ENCODE measurements at regions not wholly inside any gene's neighbourhood (a gene's known extent, or its start where the extent isn't known, plus 50 kb on each side); places are given as distances from the start of the nearest gene placed in this dataset.
A peak's percentile ranks its signal among the peaks of the same experiment; 100 is the strongest.
"Not testable (repeated sequence)": the region's sequence is repeated elsewhere in the genome, so short reads cannot be mapped to it uniquely, and the experiment has no call there.

DNA sequence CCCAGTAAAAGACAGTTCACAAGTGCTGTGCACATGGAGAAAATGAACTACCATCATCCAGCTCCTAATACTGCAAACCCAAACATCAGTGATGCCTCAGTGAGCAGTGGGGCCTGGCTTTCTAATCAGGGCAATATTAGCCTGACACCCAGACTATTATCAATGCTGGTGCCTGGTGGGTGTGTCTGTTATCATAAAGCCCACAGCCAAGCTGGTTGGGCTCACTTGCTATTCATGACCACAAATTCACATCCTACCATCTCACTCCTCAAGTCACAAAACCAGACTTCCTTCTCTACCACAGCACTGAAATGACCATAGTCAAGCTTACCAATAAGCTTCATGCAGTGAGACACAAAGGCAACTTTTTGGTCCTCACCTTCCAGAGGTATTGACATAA is 180.8 kb upstream of the PLN start:
- DNase-seq: no peak

- DNase-seq: no peak
Measured at GRCh38 chr6:118370722-118371121, 177.4 kb upstream of the PLN start.

DNA sequence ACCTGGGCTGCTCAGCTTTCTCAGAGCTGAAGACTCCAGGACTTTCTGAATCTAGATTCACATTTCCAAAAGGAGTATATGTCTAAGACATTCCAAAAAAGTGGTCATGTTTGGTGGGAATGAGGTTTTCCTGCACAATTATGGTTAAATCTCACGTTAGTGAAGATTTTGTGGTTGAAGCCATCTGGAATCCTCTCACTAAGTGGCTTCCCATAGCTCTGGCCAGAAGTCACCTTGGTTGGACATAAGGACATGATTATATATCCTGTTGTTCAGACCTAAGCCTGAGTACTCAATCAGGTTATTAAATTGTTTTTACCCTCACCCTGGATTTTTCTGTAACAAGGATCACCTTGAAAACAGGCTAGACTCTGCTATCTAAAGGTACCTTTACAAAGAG is 176.1 kb upstream of the PLN start:
- no peak for DNase-seq

DNA sequence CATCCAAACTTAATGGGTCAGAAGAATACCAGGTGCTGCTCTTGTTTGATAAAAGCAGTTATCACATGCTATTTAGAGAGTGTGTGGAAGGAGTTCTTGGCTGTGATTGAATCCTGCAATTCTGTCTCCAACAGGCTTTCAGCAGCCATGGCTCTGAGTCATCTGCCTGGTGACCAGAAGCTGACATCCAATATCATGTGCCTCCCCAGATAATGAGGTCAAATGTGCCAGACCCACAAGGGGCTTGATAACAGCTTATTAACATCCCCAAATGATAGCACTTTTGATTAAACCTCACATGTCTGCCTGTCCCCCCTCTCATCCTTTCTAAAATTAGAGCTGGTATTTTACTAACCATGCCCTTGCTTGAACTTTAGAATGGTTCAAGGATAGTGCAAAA is 175.7 kb upstream of the PLN start:
- DNase-seq: no peak

- DNase-seq: peak; percentile 99
Measured at GRCh38 chr6:118377711-118378414, 170.2 kb upstream of the PLN start.

DNA sequence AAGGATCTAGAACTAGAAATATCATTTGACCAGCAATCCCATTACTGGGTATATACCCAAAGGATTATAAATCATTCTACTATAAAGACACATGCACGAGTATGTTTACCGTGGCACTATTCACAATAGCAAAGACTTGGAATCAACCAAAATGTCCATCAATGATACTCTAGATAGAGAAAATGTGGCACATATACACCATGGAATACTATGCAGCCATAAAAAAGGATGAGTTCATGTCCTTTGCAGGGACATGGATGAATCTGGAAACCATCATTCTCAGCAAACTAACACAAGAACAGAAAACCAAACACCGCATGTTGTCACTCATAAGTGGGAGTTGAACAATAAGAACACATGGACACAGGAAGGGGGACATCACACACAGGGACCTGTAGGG is 167.5 kb upstream of the PLN start:
- not testable (repeated sequence) for DNase-seq

- no peak for DNase-seq
Measured at GRCh38 chr6:118382126-118382525, 166.0 kb upstream of the PLN start.

- no peak for DNase-seq
Measured at GRCh38 chr6:118383924-118384323, 164.2 kb upstream of the PLN start.

GRCh38 chr6:118386975-118387374 is 161.1 kb upstream of the PLN start:
- DNase-seq: no peak

DNA sequence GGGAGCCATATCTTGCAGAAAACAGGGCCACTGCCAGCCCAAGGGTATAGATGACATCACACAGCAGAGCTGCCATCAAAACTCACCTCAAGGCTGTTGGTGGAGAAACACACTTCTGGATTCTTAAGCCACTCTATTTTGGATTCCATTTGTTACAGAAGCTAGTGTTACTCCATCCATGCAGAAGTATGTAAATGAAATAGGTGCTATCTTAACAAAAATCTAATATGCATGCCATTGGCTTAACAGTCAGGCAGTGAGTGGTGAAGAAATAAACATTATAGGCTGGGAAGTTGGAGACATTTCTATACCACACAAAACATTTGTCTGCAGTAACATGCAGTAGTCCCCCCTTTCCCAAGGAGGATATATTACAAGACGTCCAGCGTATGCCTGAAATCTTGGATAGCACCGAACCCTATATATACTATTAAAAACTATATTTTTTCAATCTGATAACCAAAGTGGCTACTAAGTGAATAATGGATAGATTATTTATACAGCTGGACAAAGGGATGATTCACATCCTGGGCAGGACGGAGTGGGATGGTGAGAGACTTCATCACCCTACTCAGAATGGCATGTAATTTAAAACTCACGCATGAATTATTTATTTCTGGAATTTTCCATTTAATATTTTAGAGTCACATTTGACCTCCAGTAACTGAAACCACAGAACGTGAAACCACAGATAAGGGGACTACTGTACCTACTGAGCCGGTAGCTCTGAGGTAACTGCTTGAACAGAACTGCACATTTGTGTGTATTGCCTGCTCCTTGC is 160.0 kb upstream of the PLN start:
- peak; percentile 51 for DNase-seq

DNA sequence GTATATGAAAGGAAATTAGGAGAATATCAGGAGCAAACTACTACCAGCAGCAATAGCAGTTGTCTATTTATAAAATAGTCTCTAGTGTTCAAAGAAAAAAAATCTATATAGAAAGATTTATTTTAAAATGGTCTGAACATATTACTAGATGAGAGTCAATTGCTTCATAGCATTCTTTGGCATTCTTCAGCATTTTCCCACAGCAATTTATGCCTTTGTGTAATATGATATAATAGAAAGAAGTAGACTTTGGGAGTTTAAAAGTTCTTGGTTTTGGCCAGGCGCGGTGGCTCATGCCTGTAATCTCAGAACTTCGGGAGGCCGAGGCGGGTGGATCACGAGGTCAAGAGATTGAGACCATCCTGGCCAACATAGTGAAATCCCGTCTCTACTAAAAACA is 157.0 kb upstream of the PLN start:
- no peak for DNase-seq

DNA sequence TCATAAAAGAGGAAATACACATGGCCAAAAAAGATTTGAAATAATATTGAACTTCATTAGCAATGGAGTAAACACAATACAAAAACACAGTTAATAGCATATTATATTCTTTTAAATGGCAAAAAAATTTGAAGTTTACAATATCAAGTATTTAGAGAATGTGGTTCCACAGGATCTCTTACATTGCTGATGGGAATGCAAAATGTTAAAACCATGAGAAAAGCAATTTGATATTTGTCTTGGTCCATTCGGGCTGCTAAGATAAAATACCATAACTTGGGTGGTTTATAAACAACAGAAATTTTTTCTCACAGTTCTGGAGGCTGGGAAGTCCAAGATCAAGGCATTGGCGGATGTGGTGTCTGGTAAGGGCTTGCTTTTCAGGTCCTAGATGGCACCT is 154.0 kb upstream of the PLN start:
- DNase-seq: no peak

GRCh38 chr6:118396969-118397368 is 151.1 kb upstream of the PLN start:
- DNase-seq: no peak

DNA sequence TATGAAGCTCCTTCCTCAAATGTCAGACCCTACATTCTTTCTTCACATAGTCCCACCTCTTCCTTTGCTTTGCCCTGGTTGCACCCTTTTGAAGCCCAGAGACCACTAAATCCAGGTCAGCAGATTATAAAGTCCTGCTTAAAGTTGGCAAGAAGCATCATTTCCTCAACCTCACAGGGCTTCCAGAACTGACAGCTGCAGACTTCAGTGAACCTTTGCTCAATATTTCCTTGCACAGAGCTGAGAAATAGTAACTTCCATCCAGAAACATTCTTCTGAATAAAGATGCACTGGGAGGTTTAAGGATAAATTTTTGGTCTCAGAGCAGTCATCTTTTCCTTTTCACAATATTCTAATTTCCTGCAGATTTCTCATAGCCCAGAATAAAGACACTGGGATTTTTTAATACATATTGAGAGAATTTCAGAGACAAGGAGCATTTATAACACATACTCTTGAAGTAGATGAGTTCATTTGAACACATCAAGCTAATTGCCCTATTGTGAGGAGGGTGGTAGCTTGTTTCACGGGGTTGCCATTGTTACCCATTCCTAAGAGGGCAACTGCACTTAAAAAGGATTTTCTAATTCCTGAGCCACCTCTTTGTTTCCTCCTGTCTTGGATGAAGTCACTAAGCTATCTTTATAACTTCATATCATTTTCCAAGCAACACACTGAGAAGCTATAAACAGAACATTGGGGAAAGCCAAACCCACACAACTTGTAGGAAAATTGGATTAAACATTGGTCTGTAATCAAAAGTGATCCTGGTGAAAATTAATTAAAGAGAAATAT is 150.2 kb upstream of the PLN start:
- no peak for DNase-seq

DNA sequence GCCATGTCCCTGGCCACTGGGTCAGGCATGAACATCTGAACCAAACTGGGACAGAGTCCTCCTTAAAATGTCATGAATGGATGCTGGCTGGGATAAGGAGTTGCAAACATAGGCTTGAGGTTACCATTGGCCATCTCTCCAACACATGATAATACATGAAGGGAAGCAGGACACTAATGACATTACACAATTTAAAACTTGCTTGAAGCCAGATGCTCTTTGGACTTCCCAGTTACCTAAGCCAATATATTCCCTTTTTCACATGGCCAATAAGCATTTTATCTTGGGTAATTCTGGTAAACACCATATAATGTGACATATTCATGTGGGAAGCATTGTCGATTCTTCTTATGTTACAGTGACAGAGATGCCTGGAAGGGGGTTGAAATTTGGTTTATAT is 148.0 kb upstream of the PLN start:
- no peak for DNase-seq

GRCh38 chr6:118400582-118400981 is 147.5 kb upstream of the PLN start:
- DNase-seq: no peak

DNA sequence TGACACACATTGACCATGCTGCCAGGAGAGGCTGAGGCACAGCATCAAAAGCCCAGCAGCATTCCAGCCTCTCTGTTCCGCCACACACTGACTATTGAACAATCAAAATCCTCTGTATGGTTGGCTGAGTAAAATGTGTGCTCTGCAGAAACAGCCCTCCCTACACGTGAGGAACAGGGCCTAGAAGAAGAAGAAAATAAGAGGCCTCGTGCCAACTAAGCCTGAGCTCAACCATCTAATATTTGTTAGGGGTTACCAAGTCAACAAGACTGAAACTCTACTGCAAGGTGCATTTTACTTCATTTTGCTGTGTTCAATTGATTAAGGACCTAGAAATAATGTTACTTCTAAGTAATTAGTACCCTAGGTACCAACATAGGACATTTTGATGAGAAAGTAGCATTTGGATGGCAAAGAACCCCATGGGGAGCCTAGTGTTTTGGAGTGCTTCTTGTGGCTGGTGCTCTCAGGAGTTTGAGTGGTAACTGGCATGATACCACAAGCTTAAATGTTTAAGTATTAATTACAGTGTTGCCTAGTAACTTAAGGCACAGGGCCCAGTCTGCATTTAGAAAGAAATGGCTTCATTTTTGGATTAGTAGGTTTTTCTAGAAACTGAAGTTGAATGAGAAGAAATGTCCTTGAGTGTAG is 146.6 kb upstream of the PLN start:
- DNase-seq: no peak

DNA sequence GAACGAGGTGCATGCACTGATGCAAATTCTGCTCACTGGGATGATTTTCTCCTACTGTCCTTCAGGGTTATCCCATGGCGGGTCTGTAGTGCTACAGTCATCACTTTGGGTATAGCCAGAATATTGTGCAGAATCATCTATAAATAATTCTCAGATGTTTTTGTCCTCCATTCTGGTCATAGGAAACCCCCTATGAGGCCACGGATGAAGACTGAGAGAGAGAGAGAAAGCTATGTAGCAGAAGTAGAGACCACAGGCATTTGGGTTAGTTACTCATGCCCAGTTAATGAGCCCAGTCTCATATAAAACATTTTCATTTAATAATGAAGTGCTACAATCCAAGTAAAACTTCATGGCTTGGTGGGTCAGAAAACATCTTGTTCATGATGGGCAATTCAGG is 145.1 kb upstream of the PLN start:
- DNase-seq: no peak

- DNase-seq: no peak
Measured at GRCh38 chr6:118408863-118409262, 139.2 kb upstream of the PLN start.

GRCh38 chr6:118410001-118410400 is 138.1 kb upstream of the PLN start:
- DNase-seq: no peak

Measured in SHP77 treated with DMSO at 0.1 percent for 48 hours (cell line).